ENCODE measurements at regions not wholly inside any gene's neighbourhood (a gene's known extent, or its start where the extent isn't known, plus 50 kb on each side); places are given as distances from the start of the nearest gene placed in this dataset.

DNA sequence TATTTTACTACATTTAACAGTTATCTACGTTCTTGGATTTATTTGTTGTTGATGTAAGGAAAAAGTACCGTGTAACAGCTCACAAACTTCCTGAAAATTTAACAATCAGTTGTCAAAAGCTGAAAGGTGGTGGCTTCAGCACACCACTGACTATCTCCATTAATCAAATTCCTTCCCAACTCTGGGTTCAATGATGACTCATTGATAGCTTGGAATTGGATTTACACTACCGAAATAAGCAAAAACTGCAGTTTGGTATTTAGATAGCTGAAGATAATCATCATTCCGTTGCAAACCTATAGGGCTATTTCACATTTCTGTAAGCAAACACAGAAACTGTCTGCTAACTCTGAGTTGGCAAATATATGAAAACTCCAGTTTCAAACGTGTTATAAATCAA, 322.3 kb upstream of the TFPI start:
- TF ChIP-seq POLR2AphosphoS5 (IDR thresholded peaks at IDR 0.05; ENCODE audit: borderline replicate concordance, low read depth, low read length), result no peak
- TF ChIP-seq EZH2 (IDR thresholded peaks at IDR 0.05), result no peak
- TF ChIP-seq FOXP2 (optimal IDR thresholded peaks at IDR 0.05; ENCODE audit: control extremely low read depth, extremely low read length, insufficient read depth), result no peak
